OCI-M1 (cell line): ENCODE measurements at regions not wholly inside any gene's neighbourhood (a gene's known extent, or its start where the extent isn't known, plus 50 kb on each side); places are given as distances from the start of the nearest gene placed in this dataset.
"Not testable (repeated sequence)": the region's sequence is repeated elsewhere in the genome, so short reads cannot be mapped to it uniquely, and the experiment has no call there.

Experiments used
- DNase-seq: peaks from one replicate; lab custom pipeline; 2025; lab: John Stamatoyannopoulos, UW

- DNase-seq = no peak
Observed at GRCh38 chr21:26331205-26331980, 160.8 kb upstream of the APP start.

GRCh38 chr21:26320596-26320995 lies 150.0 kb upstream of the APP start:
- no peak for DNase-seq

- no peak for DNase-seq
Observed at GRCh38 chr21:26307640-26308039, 137.1 kb upstream of the APP start.

GRCh38 chr21:26297851-26298250 lies 127.3 kb upstream of the APP start:
- no peak for DNase-seq

DNA sequence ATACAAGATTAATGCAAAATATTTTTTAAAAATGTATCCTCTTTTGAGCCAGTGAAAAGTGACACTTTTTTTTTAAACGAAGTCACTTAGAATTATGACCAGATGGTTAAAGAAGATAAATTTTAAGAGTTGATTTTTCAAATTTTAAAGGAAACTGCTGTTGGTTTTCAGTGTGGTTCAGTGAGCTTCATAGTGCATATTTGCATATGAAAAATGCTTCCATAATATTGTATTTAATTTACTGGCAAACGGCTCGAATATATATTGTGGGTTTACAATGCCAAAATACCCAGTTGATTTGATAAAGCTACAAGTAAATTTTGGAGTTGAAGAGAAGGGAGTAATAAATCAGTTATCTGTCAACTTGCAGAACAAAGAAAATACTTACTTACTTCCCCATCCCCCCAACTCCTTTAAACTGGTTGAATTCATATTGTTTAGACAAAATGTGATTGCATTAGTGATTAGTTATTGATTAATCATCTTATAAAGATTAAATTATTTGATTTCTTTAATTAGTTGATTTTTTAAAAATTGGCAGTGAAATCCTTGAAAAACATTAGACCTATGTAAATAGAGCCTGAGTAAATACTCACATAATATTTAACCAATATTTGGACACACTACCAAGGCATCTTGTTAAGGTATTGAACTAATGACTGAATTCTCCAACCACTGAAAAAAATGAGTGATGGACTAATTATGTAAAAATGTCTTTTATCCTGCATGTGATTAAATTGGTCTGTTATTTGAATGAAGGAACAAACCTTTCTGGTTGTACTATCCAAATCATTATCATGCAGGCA lies 122.8 kb upstream of the APP start:
- no peak for DNase-seq

DNA sequence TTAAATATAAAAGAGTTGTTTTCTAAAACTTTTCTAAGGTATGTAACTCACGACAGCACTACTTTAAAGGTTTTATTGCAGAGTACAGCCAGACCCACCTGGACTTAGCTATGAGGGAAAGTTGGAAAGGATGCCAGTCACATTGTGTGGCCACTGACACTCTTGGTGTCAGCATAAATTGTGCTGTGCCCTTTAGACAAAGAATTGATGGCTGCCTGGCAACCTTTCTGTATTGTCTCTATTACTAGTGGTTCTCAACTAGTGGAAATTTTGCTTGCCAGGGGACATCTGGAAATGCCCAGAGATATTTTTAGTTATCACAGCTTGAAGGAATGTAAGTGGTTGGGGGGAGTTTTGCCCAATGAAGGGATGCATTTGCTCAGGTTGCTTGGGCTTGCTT lies 117.5 kb upstream of the APP start:
- DNase-seq = no peak

DNA sequence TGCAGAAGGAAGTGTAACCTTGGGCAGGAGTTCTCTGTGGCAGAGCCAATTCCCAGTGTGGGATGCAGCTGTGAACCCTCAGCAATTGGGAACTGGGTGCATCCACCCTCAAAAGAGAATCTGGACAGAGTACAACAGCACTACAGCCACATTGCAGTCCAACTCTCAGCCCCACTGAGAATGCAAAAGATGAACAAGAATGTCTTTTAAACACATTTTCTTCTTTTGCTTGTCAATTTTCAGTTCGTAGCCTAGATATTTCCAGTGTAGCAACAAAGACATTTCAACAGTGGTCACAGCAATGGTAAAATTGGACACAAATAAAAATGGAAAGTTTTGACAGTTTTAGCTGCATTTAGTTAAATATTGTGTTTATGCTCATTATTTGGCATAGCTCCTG lies 114.0 kb upstream of the APP start:
- DNase-seq = no peak

DNA sequence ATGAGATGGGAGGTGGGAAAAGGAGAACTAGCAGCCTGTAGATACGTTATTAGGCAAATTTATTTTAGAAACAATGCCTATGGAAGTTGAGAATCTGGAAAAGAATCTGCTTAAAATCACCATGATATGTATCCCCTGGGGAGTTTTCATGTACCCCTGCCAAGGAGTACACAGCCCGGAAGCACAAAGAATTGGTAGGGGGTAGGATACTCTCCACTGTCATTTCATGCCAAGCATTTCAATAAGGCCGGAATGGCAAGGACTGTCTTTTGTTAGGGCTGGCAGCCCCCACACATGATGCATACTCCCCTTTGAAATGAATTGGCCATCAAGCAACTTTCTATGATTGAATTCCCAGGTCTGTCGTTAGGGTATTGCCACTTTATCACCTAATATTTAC lies 111.5 kb upstream of the APP start:
- no peak for DNase-seq

DNA sequence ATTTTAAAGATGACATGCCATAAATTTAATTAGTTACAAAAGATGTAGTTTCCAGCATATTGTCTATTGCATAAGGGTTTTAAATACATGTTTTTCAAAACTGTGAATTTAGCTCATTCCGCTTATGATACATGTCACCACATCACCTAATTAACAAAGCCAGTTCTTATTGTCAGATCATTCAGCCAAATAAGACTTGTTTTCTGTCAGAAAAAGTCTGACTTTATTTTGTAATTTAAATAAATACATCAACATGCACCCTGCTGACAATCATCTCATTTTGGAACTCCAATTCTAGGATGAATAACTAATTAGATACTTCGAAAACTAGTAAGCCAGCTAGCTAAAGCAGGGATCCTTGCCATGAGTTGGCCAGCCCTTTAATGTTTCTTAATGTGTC lies 110.9 kb upstream of the APP start:
- DNase-seq = no peak

DNA sequence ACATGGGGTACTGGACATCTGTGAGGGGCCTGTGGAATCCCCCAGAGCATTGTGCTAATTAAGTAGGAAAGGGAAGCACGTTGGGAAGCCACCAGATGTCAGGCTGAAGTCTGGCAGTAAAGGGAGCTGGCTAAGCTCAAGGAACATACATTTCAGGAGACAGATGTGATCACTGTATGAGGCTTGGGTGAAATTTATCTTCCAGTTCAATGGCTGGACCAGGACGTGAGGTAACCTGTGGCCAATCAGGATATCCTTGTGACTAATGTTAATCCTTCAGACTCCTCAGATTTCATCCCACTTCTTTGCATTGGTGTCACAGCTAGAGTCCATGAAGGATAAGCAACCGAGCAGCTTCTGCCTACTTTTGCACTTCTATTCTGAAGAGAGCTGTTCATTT lies 110.2 kb upstream of the APP start:
- DNase-seq = no peak

GRCh38 chr21:26280148-26280547 lies 109.6 kb upstream of the APP start:
- DNase-seq = no peak

DNA sequence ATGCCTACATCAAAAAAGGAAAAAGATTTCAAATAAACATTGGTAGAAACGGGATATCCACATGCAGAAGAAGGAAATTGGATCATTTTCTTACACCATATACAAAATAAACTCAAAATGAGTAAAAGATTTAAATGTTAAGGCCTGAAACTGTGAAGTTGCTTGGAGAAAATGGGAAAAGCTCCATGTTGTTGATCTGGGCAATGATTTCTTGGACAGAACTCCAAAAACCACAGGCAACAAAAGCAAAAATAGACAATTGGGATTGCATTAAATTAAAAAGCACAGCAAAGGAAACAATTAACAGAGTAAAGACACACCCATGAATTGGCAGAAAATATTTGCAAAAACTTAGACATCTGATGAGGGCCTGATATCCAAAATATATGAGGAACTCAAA lies 105.2 kb upstream of the APP start:
- no peak for DNase-seq

GRCh38 chr21:26273686-26274313 lies 103.2 kb upstream of the APP start:
- no peak for DNase-seq

- no peak for DNase-seq
Observed at GRCh38 chr21:26267389-26267788, 96.8 kb upstream of the APP start.

GRCh38 chr21:26246073-26246472 lies 75.5 kb upstream of the APP start:
- DNase-seq = no peak

- no peak for DNase-seq
Observed at GRCh38 chr21:26245428-26245827, 74.9 kb upstream of the APP start.

DNA sequence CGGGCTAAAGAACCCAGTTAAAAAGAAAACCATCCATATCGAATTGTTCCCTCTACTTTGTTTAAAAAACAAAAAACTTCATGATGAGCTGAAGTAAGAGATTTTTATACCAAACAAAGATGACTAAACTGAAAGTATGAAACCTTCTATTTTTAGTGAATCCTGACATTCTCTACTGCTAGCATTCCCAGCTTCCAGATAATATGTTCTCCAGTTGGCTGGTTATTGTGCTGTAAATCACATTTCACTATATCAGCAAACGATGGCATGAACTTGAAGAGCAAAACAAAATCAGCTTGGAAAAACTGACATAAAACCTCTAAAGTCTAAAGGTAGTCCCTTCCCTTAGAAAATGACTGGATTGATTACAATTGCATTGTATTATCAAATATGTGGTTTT lies 68.1 kb upstream of the APP start:
- no peak for DNase-seq

- no peak for DNase-seq
Observed at GRCh38 chr21:26236281-26236680, 65.7 kb upstream of the APP start.

GRCh38 chr21:26233297-26233696 lies 62.7 kb upstream of the APP start:
- not testable (repeated sequence) for DNase-seq

- DNase-seq = not testable (repeated sequence)
Observed at GRCh38 chr21:26232491-26232890, 61.9 kb upstream of the APP start.

GRCh38 chr21:26227130-26227529 lies 56.6 kb upstream of the APP start:
- no peak for DNase-seq

DNA sequence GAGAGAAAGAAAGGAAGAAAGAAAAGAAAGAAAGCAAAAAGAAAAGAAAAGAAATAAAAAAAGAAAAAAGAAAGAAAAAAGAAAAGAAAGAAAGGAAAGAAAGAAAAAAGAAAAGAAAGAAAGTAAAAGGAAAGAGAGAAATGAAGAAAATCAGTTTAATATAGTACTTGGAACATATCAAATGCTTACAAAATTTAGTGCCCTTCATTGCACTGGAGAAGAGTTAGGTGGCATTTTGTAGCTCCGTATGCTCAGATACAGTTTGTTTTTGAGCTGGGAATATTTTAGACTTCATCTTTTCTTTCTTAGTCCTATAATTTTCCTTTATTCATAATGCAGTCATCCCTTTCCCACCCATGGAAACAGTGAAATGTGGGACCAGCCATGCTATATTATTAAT lies 56.2 kb upstream of the APP start:
- DNase-seq = no peak

DNA sequence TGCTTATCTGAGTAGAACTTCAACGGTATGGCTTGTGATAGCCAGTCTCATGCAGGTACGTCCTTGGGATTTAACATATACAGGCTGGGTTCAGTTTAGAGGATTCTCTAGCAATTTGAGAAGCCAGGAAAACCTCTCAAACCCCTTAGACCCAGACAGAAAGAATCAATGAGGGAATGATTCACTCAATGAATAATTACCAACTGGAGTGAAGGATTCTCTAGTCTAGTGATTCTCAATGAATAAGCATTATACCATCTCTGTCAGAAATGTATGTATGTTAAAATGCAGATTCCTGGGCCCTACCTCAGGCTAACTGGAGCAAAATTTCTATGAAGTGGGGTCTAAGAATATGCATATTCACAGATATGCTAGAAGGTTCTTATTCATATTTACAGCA lies 54.5 kb upstream of the APP start:
- DNase-seq = no peak
